Glomerular visceral epithelial cell (primary cell): ENCODE measurements at regions not wholly inside any gene's neighbourhood (a gene's known extent, or its start where the extent isn't known, plus 50 kb on each side); places are given as distances from the start of the nearest gene placed in this dataset.

ENCODE experiments used
- DNase-seq: peaks from one replicate; pipeline ENCODE4 v3.0.0-alpha.2; 2016; ENCODE audit errors: extremely low spot score

GRCh38 chr14:88983755-88984154 lies 159.3 kb downstream of the TTC8 start:
- DNase-seq: peak; percentile 92

GRCh38 chr14:88985654-88986053 lies 161.2 kb downstream of the TTC8 start:
- DNase-seq: no peak

DNA sequence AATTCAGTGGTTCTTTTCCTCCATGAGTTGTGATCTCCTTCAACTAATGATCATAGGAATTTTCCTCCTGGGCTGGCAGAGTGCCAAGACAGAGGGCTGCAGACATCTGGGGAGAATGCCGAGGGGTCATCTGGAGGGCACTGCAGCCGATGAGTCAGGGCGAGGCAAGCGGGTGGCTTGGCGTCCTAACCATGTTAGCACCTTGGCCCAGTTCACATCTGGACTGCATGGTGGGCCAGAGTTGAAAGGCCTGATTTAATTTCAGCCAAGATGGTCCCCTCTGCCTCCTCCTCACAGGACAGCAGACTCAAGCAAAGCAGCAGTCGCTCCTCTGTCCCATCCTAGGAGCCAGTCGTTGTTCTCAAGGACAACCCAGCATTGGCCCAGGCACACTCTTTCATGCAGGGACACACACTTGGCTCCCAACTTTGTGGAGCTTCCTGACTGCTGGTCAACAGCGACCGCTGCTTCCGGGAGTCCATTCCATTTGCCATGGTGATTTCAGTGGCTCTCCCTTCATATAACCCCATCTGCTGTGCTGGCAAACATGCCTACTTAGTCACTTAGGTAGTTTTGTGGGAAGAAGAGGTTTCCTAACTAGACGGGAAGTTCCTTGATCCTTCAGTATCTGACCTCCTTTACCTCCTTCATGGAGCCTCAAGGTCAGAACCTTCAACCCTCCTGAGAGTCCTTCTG lies 161.8 kb downstream of the TTC8 start:
- DNase-seq: peak; percentile 90

GRCh38 chr14:88986908-88987307 lies 162.5 kb downstream of the TTC8 start:
- peak; percentile 36 for DNase-seq

DNA sequence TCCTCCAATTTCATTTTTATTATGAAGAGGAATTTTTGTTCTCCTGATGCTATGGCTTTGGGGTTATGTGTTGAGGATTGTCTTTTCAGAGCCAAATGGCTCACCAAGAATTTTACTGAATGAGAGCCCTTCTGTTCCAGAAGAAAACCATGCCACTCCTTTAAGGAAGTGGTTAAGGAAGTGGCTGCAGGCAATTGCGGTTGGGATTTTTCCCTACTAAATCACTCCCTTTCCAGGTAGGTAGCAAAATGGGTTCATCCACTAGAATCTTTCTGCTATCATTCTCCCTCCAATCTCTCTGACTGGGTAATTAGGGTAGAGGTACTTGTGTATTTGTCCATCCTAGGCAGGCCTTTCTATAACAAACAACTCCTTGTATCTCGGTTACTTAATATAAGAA lies 163.1 kb downstream of the TTC8 start:
- peak; percentile 57 for DNase-seq

DNA sequence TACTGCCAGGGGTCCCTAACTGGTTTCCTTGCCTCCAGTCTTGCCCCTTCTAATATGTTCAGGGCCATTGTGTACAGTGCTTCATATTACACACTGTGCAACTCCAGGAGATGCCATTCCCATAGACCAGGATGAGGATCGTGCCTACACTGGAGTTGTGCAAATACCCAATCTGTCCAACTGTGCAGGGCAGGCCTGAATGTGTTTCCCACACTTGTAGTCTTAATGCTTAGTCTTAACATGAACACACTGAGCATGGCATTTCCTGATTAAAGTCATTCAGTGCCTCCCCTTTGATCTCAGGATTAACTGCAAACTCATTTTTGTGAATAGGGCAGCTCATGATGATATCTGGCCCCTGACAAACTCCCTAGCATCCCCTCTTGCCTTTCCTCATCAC lies 165.5 kb downstream of the TTC8 start:
- DNase-seq: no peak

- no peak for DNase-seq
Observed at GRCh38 chr14:88990856-88991255, 166.4 kb downstream of the TTC8 start.

DNA sequence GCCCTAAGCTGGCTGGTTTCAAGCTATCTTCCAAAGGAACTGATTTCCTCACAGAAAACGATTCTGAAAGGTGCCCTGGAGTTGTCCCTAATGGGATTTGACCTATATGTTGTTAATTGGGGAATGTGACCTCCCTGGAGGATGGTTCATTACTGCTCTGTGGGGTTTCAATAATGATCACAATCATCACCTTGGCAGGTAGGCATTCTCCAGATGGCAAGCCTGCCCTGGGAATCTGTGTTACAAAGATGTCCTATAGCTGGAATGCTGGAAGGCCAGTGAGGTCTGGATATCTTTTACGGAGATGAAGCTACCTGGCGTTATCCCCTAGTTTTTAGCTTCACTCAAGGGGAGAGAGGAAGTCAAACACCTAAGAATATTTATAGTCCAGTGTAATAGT lies 167.6 kb downstream of the TTC8 start:
- DNase-seq: no peak

GRCh38 chr14:88993946-88994345 lies 169.5 kb downstream of the TTC8 start:
- DNase-seq: no peak

GRCh38 chr14:88995437-88996198 lies 171.2 kb downstream of the TTC8 start:
- peak; percentile 84 for DNase-seq

DNA sequence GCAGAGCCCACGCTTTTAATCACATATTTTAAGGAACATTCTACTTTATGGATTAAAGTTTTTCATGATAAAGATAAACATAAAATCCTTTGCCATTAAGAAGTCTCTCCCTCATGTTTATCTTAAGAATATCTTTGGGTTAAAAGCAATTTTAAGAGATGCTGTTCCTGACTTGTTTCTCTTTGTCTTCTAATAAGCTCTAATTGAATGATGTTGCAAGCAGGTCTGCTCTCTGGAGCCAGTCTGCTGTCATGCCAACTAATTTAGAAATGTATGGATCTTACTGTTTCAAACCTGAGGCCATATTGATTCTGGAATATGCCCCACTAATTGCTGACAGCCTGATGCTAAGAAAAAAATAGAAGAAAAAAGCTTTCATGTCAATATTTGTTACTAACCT lies 173.6 kb downstream of the TTC8 start:
- DNase-seq: no peak

- no peak for DNase-seq
Observed at GRCh38 chr14:88999137-88999536, 174.7 kb downstream of the TTC8 start.

DNA sequence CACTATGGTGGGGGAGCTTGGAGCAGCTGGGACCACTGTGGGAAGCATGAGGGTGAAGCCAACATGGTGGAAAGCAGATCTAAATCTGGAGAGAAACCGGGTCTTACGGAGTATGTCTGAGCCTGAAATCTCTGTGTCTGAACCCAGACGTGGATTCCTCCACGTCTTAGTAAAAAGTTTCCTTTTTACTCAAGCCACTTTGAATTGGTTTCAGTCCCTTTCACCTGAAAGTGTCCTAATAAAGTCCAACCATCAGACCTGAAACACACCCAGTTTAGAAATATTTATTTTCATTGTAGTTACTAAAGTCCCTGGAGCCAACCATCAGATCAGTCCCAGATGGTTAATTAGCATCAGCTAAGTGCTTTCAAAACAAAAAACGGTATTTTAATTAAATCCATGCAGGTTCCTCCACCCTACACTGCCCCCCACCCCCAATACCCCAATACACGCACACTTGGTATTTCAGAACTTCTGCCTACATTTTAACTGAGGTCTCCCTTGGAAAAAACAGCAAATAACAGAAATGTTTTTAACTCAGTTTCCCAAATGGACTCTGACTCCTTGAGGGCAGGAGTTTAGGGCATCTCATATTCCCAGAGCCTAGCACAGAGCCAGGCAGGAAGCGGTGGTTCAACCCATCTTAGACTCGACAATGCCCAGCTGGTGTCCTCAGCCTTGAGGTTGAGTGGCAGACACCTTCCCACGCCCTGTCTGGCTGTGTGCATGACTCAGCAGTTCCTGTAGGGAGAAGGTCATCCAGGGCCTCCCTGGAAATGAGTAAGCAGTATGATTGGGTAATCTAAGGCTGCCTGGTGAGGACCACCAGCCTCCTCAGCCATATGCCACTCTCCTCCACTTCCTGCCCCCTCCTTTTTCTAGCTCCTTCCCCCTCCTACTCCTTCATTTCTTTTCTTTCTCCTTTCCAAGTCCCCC lies 175.8 kb downstream of the TTC8 start:
- DNase-seq: peak; percentile 93

- DNase-seq: no peak
Observed at GRCh38 chr14:89004166-89004565, 179.7 kb downstream of the TTC8 start.

GRCh38 chr14:89007906-89008305 lies 183.5 kb downstream of the TTC8 start:
- no peak for DNase-seq

DNA sequence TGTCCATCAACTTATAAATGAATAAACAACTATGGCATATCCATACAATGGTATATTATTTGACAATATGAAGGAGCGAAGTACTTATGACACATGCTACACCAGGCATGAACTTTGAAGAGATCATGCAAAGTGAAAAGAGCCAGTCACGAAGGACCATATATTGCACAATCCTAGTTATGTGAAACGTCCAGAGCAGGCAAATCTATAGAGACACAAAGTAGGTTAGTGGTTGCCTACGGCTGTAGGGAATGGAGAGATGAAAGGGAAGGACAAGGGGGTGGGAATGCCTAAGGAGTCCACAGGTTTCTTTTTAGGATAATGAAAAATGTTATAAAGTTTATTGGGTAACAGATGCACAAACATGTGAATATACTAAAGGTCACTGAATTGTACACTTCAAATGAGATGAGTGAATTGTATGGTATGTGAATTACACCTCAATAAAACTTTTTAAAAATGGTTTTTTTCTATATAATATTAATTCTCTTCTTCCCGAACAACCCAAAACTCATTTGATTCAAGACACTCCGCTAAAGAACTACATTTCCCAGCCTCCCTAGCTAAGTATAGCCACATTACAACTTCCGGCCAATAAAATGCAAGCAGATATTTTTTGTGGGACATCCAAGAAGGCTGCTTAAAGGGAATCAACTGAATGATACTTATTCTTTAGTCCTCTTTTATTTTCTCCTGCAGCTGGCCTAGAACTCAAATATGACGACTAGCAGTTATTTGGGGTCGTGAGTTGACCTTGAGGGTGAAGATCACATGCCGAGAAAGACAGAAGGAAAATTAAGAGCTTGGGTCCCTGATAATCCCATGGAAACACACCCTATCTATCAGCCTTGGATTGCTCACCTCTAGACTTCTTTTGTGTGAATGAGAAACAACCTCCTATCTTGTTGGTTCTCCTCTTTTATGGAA lies 187.2 kb downstream of the TTC8 start:
- DNase-seq: no peak

DNA sequence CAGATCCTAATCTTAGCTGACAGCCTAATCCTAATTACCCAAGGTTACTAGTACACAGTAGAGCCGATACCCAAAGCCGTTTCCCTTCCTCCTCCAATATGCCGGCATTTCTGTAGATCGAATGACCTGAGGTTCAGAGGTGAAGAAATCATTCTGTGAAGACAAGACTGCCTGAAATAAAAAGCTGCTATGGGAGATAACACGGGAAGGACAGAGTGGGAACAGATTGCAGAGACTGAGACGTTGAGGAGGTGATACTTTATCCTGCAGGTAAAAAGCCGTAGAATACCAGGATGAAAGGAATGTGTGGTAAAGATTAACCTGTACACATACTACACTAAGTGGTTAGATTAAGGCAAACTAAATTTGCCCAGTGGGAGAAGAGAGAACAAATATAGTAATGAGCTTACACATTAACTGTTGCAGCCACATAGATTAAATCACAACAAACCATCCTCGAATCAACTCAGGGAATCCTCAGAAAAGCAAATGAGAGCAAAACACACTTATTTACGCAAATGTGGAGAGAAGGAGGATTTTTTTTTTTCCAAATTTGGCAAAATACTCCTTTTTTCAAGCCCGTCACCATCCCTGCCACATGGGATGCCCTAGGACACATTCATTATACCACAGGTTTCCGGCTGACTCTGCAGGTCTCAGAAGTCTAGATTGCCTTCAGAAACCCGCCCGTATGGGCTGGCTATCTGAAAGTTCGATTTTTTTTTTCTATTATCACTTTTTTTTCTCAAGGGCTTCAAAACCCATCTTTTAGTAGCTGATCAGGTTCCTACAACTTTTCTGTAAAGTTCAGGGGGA lies 188.0 kb downstream of the TTC8 start:
- peak; percentile 6 for DNase-seq

- DNase-seq: peak; percentile 52
Observed at GRCh38 chr14:89013098-89013504, 188.7 kb downstream of the TTC8 start.

DNA sequence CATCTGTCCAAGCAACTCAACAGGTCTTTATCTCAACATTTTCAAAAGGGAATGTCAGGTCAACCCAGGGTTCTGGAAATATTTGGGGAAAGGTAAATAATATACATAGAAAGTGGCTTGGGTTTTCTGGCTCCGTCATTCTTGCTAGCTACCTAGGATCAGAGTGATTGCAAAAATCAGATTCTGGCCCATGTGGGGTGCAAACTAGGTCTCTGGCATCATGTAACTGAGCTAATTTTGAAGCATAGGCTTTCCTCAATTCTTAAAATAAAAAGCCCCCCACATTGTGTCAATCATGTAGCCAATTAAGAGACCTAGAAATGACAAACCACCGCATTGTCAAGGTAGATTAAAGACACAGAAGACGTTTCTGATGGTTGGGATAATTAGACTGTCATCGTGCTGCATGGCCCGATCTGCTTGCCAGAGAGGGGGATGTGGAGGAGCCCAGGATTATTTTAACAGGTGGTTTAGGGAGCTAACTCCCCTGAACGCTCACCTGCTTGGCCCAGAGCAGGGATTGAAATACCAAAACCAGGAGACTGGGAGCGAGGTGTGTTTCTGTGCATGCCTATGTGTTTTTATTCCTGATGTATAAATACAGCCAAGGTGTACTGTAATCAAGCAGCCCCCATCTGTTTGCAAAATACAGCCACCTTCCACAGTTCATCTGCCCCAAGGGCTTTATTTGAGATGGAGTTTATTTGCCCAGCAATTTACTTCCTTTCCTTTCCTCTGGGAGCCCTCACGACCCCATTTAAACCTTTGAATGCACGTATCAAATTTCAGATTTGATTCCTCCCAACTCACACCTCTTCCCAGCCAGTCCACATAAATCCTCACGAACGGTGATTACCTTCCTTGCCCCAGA lies 189.5 kb downstream of the TTC8 start:
- no peak for DNase-seq

DNA sequence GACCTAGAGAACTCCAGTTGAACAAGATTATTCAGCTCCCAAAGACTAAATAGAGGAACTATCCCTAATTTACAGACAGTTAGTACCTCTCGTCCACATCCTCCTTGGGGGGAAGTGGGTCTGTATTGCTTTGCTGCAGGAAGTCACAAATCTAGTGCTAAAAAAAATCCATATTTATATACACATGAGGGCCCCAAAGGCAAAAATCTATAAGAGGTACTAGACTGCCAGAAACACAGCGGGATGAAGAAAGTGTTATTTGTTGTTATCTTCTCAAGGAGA lies 190.1 kb downstream of the TTC8 start:
- no peak for DNase-seq
